M059J (cell line): ENCODE measurements at regions not wholly inside any gene's neighbourhood (a gene's known extent, or its start where the extent isn't known, plus 50 kb on each side); places are given as distances from the start of the nearest gene placed in this dataset.

Experiments used
- DNase-seq: peaks from one replicate; pipeline ENCODE4 v3.0.0-alpha.2; 2012; ENCODE audit warnings: low read depth

DNA sequence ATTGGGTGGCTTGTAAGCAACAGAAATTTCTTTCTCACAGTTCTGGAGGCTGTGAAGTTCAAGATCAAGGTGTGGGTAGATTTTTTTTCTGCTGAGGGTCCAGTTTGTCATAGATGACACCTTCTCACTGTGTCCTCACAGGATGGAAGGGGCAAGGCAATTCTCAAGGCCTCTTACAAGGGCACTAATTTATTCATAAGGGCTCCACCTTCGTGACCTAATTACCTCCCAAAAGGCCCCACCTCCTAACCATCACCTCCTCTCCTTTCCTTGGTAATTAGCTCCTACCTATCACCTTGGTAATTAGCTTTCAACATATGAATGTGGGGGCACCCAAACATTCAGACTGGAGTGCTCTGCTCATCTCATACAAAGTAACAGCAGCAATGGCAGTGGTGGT lies 92.3 kb upstream of the CD44 start:
- DNase-seq = no peak

DNA sequence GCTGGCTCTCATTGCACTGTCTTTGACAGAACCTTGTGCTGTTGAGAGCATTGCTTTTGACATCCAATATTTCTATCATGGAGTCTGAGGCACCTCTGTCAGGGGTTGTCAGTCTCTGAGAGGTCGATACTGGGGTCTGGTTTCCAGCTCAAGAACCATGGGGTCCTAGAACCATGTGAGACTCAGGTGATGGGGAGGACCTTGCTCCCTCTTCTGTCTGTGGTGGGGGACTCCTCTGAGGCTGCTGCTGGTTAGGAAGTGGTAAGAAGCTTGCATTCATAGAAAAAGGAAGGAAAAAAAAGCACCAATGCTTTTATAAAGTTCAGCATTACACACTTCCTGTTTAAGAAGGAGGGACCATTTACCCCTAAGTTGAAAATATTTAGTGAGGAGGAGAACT lies 91.8 kb upstream of the CD44 start:
- DNase-seq = no peak

DNA sequence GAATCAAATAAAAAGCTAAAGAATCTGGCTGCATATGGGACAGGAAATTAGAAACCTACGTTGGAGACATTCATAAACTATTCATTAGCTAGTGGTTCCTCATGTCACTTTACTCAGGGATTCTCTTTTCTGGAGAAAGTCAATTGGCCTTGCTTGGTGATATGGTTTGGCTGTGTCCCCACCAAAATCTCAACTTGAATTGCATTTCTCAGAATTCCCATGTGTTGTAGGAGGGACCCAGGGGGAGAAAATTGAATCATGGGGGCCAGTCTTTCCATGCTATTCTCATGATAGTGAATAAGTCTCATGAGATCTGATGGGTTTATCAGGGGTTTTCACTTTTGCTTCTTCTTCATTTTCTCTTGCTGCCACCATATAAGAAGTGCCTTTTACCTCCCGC lies 91.2 kb upstream of the CD44 start:
- DNase-seq = no peak

DNA sequence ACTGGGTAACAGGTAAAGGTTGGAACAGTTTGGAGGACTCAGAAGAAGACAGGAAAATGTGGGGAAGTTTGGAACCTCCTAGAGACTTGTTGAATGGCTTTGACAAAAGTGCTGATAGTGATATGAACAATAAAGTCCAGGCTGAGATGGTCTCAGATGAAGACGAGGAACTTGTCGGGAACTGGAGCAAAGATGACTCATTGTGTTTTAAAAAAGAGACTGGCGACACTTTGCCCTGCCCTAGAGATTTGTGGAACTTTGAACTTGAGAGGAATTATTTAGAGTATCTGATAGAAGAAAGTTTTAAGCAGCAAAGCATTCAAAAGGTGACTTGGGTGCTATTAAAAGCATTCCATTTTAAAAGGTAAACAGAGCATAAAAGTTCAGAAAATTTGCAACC lies 90.6 kb upstream of the CD44 start:
- DNase-seq = peak; percentile 36

DNA sequence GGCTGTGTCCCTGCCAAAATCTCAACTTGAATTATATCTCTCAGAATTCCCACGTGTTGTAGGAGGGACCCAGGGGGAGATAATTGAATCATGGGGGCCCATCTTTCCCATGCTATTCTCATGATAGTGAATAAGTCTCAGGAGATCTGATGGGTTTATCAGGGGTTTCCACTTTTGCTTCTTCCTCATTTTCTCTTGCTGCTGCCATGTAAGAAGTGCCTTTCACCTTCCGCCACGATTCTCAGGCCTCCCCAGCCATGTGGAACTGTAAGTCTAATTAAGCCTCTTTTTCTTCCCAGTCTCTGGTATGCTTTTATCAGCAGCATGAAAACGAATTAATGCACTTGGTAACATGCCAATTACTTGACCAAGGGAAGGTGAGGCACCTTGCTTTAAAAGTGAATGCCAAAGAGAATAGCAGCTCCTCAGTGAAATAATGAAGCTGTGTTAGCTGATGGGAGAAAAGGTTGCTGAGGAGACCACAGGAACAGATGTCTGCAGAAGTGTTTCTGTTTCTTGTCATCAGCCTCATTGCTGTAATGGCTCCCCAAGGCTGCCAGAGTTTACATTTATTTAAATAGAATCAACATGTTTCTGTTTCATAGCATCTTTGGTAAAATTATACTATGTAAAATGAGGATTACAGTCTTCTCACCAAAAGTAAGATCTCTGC lies 89.0 kb upstream of the CD44 start:
- no peak for DNase-seq

DNA sequence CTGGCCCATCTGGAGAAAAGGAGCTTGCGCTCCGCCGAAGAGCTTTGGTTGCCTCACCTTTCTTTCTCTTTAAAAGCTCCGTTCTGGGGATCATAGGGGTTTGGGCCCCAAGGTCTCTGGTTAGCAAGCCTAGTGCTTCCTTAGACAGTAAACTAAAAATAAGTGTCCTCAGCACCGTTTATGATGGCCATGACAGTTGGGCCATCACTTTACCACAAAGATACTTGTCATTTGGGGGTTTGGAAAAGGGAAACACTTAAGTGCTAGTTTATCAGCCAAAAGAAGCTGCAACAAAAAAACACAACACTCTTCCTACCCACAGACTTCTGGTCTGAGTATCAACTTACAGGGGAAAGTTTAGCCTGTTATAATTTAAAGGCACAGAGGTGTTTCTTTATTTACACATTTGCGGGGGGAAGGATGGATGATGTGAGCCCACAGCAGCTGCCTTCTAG lies 88.4 kb upstream of the CD44 start:
- DNase-seq = no peak

DNA sequence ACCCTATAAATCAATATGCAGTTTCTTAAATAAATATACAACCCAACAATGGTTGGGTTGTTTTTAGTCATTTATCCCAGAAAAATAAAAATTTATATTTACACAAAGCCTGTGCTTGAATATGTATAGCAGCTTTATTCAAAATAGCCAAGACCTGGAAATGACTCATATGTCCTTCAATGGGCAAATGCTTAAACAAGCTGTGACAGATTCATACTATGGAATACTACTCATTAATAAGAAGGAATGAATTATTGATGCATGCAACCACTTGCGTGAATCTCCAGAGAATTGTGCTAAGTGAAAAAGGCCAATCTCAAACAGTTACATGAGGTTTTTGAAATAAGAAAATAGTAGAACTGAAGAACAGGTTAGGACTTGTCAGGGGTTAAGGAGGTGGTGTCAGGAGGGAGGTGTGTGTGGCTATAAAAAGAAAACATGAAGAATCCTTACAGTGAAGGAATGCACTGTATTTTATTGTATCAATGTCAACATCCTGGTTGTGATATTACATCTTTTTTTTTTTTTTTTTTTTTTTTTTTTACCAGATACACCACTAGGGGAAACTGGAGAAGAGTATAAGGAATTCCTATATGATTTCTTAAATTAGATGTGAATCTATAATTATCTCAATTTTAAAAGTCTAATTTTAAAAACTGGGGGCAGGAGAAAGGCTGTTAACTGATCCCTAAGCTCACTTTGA lies 82.4 kb upstream of the CD44 start:
- DNase-seq = no peak

DNA sequence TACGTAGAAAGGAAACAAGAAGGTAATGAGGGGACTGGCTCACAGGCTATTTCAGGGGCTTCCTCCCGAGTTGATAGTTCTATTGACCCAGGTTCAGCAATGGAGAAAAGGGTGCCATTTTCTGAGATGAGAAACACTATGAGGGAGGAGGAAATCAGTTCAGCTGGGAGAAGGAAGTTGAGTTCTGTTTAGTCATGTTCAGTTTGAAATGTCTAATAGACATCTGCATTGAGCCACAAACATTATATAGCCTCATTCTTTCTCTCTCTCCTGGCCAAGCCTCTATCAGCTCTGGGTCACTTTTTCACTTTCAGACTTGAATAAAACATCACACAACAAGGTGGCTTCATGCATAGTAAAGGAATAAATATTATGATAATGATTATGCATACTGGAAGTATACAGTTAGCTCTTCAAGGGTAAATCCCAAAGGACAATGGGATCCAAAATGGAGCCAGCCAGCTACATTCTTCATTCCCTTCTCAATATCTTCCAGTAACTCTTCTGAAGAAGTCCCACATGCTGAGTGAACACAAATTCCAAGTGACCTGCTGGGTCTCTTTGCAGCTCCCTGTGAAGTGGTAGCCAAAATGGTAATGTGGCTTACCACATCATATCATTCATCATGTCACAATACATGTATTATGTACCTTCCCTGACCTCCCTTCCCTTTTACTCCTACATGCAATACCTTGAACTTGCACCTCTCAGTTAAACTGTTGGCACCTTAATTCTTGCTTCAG lies 80.9 kb upstream of the CD44 start:
- no peak for DNase-seq

DNA sequence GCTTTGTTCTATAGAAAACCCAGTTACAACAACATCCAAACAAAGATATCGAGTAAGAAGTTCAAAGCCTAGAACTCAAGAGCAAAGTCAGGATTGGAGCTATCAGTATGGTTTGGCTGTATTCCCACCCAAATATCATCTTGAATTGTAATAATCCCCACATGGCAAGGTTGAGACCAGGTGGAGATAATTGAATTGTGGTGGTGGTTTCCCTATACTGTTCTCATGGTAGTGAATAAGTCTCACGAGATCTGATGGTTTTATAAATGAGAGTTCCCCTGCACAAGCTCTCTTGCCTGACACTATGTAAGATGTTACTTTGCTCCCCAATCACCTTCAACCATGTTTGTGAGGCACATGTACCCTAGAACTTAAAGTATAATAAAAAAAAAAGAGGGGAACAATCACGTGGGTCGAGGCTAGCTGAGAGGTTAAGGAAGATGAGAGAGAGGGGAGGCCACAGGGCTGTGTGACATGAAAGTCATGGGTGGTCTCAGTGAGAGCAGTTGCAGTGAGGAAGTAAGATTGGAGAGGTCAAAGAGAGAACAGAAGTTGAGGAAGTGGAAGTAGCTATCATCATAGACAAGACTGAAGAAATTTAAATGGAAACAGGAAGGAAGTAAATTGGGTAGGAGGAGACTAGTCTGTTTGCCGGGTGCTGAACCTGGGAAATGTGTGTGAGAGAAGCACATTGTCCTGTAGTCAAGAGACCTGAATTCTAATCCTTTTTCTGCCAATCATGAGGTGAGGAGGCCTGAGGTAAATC lies 80.1 kb upstream of the CD44 start:
- DNase-seq = no peak

DNA sequence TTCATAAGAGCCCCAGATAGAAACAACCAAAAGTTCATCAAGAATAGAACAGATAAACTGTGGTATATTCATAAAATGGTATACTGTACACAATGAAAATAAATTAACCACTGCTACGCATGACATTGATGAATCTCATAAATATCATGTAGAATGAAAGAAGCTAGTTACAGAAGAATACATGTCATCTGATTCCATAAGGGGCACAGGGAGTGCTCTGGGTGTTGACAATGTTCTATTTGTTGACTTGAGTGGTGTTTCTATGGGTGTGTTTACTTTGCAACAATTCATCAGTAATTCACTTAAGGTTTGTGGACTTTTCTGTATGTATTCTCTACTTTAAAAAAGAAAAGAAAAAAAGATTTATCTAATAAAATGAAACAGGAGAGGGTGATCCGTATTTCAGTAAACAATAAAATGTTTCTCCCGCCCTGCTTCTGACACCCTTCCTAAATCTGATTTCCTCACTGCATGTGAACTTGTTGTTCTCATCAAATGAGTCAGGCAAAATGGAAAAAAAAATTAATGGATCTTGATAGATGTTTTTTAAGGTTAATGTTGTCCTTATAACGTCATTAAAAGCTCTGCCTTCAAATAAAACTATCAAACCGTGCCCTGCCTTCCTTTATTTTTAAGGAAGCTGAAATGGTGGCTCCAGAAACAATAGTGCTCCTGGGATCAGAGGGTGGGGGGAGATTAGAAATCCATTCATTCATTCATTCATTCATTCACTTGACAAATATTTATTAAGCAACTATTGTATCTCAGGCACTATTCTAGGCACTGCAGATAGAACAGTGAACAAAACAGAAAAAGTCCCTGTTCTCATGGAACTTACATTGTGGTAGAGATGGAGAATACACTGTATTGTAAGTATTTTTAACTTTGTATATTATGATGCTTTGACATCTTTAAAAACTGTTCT lies 77.2 kb upstream of the CD44 start:
- DNase-seq = no peak

DNA sequence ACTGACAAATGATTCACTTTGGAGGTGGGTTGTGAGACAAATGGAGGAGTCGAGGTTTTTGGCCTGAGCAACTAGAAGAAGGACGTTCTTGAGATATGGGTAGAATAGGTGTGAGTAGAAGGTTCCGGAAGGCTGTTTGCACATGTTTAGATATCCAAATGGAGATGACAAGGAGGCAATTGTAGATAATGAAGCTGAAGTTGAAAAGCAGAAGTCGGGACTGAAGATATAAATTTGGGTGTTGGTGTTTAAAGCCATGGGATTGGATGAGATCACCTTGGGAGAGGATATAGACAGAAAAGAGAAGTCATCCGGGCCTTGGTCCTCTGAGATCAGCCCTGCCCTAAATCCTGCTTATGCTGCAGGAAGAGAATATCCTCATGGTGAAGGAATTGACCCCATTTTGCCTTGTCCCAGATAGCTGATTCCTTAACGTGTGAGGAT lies 75.5 kb upstream of the CD44 start:
- no peak for DNase-seq

DNA sequence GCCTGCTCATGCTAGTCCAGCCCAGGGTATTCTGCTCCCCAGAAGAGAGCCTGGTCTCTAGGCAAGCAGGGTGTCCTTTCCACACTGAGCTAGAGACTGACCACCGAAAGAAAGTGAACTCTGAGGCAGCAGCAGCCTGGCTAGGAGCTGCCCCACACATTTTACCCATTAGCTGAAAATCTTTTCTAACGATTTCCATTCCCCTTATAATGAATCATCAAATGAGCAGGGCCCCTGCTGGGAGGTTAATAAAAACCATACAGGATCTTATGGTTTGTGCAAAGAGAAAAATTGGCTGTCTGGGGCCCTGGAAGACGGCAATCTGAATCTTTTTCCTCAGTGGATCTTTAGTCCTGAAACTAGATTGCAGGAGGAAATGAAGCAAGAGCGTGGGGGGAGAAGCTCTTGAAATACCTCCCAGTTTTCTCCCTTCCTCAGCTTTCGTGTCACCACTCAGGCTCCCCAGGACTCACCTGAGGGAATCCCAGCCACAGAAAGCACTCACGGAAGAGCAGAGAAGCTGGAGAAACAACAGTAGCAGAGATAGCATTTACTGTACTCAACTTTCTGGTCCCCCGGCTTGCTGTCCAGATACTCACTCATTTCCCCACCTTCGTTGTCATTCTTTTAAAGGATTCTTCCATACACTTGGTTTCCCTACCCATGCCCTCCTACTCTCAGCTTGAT lies 74.7 kb upstream of the CD44 start:
- DNase-seq = peak; percentile 51

DNA sequence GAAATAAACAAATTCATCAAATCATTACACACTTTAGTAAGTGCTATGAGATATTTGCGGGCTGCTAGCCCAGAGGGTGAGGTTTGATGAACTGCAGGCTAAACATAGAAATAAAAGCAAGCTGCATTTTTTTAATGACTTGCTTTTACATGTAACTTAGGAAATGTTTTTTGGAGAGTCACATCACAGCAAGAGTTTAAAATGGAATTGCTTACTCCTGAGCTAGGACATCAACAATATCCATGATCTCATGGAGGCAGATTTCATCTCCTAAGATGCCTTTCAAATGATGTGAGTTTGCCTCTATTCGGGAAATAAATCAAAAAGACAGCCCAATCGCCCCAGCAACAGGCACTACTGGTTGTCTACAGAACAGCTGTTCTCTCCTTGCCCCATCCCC lies 73.4 kb upstream of the CD44 start:
- no peak for DNase-seq

DNA sequence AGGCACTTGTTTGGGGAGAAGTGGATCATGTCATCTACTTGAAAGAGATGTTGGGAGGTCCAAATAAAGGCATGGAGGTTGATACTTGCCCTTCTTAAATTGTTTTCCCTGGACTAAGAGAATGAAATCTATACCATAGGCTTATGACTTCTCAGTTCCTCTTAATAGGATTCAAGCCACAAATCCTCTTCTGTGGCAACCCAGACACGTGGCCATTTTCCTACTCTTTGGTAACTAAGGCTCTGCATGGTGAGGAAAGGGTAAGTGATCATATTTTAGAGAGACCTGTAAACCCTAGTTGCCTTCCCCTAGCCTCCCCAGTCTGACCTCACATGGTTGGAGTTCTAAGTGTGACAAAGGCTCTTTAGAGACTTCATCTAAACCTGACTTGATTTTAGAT lies 72.9 kb upstream of the CD44 start:
- DNase-seq = no peak

DNA sequence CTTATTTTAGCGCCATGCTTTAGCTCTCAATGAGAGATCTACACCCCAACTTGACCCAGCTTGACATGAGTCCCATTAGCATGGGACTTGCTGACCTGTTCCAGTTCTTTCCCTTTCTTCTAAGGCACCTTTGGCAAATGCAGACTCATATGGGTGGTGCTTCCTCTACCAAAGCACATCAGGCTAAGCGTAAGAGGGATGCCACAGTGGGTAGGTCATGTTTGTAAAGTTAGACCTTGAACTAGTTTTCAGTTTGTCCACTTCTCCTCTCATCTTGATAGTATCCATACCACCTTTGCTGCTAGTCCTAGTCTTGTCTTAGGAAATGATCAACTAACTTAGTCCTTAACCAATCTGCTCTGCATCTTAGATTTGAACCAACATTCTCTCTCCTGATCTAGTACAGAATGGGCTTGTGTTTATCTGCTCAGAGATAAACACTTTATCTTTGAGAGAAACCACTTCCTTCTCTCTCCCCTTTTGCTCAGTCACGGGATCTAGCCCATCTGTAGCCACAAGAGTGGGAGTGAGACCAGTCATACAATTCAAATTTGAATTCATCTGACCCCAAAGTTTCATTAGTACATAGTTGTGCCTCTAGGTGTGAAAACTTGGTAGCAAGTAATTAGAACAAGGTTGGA lies 72.1 kb upstream of the CD44 start:
- DNase-seq = no peak

DNA sequence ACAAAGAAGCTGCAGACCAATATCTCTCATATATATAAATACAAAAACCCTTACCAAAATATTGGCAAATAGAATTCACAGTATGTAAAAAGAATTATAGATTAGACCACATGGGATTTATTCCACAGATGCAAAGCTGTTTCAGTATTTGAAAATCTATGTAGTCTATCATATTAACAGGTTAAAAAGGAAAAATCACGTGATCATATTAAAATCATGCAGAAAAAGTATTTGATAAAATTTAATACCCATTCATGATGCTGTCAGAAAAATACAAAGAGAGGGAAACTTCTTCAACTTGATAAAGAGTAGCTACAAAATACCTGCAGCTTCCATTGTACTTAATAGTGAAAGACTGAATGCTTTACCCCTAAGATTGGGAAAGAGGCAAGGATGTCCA lies 67.2 kb upstream of the CD44 start:
- DNase-seq = no peak

DNA sequence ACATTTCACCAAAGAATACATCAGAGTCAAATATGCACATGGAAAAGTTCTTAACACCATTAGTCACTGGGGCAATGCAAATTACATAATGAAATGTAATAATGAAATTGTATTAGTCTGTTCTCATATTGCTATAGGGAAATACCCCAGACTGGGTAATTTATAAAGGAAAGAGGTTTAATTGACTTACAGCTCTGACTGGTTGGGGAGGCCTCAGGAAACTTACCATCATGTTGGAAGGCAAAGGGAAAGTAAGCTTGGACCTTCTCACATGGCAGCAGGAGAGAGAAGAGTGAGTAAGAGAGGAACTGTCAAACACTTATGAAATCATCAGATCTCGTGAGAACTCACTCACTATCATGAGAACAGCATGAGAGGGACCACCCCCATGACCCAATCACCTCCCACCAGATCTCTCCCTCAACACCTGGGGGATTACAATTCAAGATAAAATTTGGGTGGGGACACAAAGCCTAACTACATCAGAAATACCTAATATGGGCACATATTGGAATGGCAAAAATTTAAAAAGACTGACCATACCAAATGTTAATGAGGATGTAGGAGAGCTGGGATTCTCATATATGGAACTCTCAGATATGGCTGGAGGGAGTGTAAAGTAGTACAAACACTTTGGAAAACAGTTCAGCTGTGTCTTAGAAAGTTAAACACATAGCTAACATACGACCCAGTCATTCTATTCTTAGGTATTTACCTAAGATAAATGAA lies 65.1 kb upstream of the CD44 start:
- DNase-seq = peak; percentile 34

DNA sequence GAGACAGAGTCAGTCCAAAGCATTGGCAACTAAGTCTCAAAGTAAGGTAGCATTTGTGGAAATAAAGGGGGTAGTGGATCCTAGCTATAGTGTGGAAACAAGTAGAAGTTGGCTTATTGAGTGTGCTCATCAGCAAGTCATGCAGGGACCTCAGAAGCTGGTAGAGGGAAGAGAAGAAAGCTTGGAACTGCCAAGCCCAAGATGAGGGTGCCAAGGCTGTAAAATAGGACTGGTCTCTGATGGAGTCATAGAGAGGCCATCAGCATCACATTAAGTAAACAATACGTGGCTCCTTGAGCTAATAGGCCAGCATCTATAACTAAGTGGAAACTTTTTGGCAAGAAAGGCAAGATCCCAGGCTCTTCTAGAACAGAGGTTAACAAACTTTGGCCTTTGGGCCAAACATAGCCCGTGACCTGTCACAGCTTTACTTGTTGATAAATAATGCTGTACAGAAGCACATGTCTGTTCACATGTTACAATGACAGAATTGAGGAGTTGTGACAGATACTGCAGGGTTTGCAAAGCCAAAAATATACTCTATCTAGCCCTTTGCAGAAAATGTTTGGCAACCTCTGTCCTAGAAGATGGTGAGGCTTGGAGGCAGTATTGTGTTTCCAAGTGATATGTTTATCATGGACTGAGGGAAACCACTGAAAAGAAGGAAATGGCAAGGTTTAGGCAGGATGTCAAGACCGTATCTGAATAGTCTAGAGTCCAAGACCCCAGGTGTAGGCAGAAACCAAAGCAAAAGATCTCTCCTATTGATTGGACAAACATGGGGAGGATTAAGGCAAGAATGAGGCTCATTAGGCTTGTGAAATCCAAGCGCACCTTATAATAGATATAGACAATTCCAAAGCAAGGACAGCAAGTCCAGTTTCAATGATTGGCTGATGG lies 62.5 kb upstream of the CD44 start:
- DNase-seq = no peak
